Ishikawa (cell line): ENCODE measurements at regions not wholly inside any gene's neighbourhood (a gene's known extent, or its start where the extent isn't known, plus 50 kb on each side); places are given as distances from the start of the nearest gene placed in this dataset.

Experiments used
- CEBPB ChIP-seq: IDR thresholded peaks from 2 replicates; pipeline ENCODE4 v1.6.1; 2012
- CREB1 ChIP-seq: IDR thresholded peaks from 2 replicates; pipeline ENCODE4 v1.6.1; 2012; ENCODE audit warnings: low read depth
- EGR1 ChIP-seq: IDR thresholded peaks from 2 replicates; pipeline ENCODE4 v1.6.1; 2012
- EP300 ChIP-seq: IDR thresholded peaks from 2 replicates; pipeline ENCODE4 v1.6.1; 2012; ENCODE audit warnings: borderline replicate concordance
- FOXM1 ChIP-seq: IDR thresholded peaks from 2 replicates; pipeline ENCODE4 v1.6.1; 2012; ENCODE audit warnings: low read depth, borderline replicate concordance
- NFIC ChIP-seq: IDR thresholded peaks from 2 replicates; pipeline ENCODE4 v1.6.1; 2012
- RAD21 ChIP-seq: IDR thresholded peaks from 2 replicates; pipeline ENCODE4 v1.6.1; 2012; ENCODE audit warnings: low read depth
- REST ChIP-seq: IDR thresholded peaks from 2 replicates; pipeline ENCODE4 v1.6.1; 2012; ENCODE audit warnings: low read depth, mild to moderate bottlenecking
- TAF1 ChIP-seq: IDR thresholded peaks from 2 replicates; pipeline ENCODE4 v1.6.1; 2012; ENCODE audit warnings: low read depth, mild to moderate bottlenecking
- TCF12 ChIP-seq: IDR thresholded peaks from 2 replicates; pipeline ENCODE4 v1.6.1; 2012; ENCODE audit warnings: low read depth
- TEAD4 ChIP-seq: IDR thresholded peaks from 2 replicates; pipeline ENCODE4 v1.6.1; 2012
- USF1 ChIP-seq: IDR thresholded peaks from 2 replicates; pipeline ENCODE4 v1.6.1; 2012
- YY1 ChIP-seq: IDR thresholded peaks from 2 replicates; pipeline ENCODE4 v1.6.1; 2012; ENCODE audit warnings: low read depth
- ZBTB7A ChIP-seq: IDR thresholded peaks from 2 replicates; pipeline ENCODE4 v1.6.1; 2012; ENCODE audit warnings: low read depth
- TF ChIP-seq, protein P1 (sequence below): IDR thresholded peaks from 2 replicates; pipeline ENCODE4 v1.6.1; 2012

- TF ChIP-seq NFIC (no peak), FOXM1 (no peak), CEBPB (no peak)
Observed at GRCh38 chr5:39730699-39731098, 305.9 kb upstream of the DAB2 start.

DNA sequence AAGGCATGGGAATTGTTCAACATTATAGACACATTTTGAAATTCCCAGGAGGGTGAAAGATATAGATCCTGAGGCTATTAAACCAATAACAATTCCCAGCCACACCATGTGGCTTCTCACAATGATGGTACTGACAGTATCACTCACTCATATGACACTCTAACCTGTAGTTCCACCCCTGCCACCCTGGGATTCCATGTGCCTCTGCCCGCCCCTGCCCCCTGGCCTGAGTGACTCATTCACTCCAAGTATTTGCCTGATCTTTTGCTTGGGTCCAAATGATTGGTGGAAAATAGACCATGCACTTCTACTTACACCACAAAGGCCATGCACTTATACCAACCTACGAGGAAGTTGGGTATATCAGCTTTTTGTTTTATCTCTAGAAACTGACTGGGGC lies 305.2 kb upstream of the DAB2 start:
- TF ChIP-seq TCF12: no peak
- no peak for TF ChIP-seq USF1
- no peak for TF ChIP-seq NFIC

DNA sequence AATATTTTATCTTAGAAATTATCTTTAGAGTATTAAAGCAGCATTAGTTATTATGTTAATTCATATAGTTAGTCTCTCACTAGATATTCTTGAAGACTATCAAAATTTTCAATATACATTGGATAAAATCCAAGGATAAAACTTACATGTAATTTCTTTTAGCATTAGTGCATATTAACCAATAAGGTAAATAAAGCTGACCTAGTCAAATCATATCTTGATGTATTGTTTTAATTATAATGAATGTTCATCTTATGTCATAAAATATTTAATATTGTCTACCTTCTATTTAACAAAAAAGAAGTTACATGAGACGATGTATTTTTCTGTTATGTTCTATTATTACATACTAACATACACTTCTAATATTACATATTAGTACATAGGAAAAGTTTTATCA lies 301.7 kb upstream of the DAB2 start:
- no peak for TF ChIP-seq EGR1
- no peak for TF ChIP-seq YY1
- TF ChIP-seq TEAD4: no peak
- no peak for TF ChIP-seq NFIC
- TF ChIP-seq REST: no peak
- TF ChIP-seq, protein P1, sequence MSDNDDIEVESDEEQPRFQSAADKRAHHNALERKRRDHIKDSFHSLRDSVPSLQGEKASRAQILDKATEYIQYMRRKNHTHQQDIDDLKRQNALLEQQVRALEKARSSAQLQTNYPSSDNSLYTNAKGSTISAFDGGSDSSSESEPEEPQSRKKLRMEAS: no peak
- TF ChIP-seq ZBTB7A: no peak

DNA sequence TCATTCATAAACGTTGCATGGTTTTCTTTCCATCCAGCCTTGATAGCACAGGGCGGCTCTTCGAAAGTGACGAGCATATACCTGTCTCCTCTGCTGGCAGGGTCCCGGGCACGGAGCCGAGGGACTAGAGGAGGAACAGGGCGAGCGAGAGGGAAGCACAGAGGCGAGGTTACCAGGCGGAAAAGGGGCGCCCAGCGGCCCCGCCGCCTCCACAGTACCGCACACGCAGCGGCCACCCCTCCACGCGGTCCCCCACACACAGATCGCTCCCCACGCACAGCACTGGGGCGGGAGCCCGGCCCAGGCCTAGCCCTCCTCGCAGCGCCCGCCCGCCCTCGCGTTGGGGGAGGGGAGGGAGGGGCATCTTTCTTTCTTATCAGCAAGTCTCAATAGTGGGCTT lies 296.6 kb upstream of the DAB2 start:
- TF ChIP-seq TAF1 (no peak), TCF12 (no peak), ZBTB7A (no peak), EP300 (no peak), USF1 (no peak), REST (no peak), EGR1 (no peak), FOXM1 (no peak), YY1 (no peak), CEBPB (no peak), CREB1 (no peak), TEAD4 (no peak)
- TF ChIP-seq, protein P1: no peak

DNA sequence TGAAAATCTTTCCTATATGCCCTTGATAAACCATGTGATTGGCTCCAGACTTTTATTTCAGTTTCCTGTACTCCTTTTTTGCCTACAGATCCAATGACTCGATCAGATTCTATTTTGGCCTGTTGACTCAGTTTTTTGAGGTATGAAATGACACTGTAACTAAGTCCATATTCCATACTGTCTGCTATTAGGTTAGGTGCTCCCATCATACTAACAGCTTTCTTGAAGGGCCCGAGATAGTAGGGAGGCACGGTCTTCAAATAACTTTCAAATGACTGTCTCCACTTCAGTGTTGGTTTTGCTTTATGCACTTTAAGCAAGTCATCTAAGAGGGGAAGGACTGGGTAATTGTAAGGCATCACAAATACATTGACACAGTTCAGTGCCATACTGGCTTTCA lies 295.4 kb upstream of the DAB2 start:
- TF ChIP-seq NFIC (no peak), EP300 (no peak), ZBTB7A (no peak), YY1 (no peak), RAD21 (no peak), TAF1 (no peak), TEAD4 (no peak), CEBPB (no peak), USF1 (no peak), TCF12 (no peak), REST (no peak), CREB1 (no peak)
- TF ChIP-seq, protein P1: no peak
